GM23338 (cell line): ENCODE measurements at regions not wholly inside any gene's neighbourhood (a gene's known extent, or its start where the extent isn't known, plus 50 kb on each side); places are given as distances from the start of the nearest gene placed in this dataset.

Source experiments
- ATAC-seq: fragments of 200-7000 bp; cut with Tn5 transposase; 3 replicates; pipeline ENCODE4 v1.9.1; 2020
- DNase-seq: peaks from one replicate; pipeline ENCODE4 v3.0.0-alpha.2; 2015; ENCODE audit warnings: low spot score
- H2AFZ ChIP-seq: fragments of 200-600 bp; sonication (generic); 2 replicates; pipeline ENCODE4 v1.8.0; 2016; ENCODE audit warnings: antibody characterized with exemption, mild to moderate bottlenecking, moderate library complexity
- H3F3A ChIP-seq: fragments of 200-600 bp; sonication (generic); replicated peaks from 2 replicates; pipeline ENCODE4 v1.8.0; 2017; ENCODE audit warnings: antibody characterized with exemption, mixed run types, low read depth
- H3K27ac ChIP-seq: fragments of 200-600 bp; sonication (generic); 2 replicates; pipeline ENCODE4 v1.6.1; 2016; ENCODE audit warnings: low read depth
- H3K27me3 ChIP-seq: fragments of 200-600 bp; sonication (generic); 2 replicates; pipeline ENCODE4 v1.8.0; 2016; ENCODE audit warnings: mild to moderate bottlenecking, mixed run types, moderate library complexity; ENCODE audit not compliant: insufficient read depth
- H3K36me3 ChIP-seq: fragments of 200-600 bp; sonication (generic); 2 replicates; pipeline ENCODE4 v1.8.0; 2016; ENCODE audit warnings: mild to moderate bottlenecking; ENCODE audit not compliant: insufficient read depth
- H3K4me1 ChIP-seq: fragments of 200-600 bp; sonication (generic); 2 replicates; pipeline ENCODE4 v1.8.0; 2016; ENCODE audit warnings: mild to moderate bottlenecking, moderate library complexity; ENCODE audit not compliant: insufficient read depth
- H3K4me2 ChIP-seq: fragments of 200-600 bp; sonication (generic); 2 replicates; pipeline ENCODE4 v1.7.1; 2017; ENCODE audit warnings: mixed run types
- H3K4me3 ChIP-seq: fragments of 200-600 bp; sonication (generic); 2 replicates; pipeline ENCODE4 v1.6.1; 2016; ENCODE audit warnings: mixed run types
- H3K79me2 ChIP-seq: fragments of 200-600 bp; sonication (generic); replicated peaks from 2 replicates; pipeline ENCODE4 v1.8.0; 2017; ENCODE audit warnings: mild to moderate bottlenecking; ENCODE audit not compliant: insufficient read depth
- H3K9me2 ChIP-seq: fragments of 200-600 bp; sonication (generic); 2 replicates; pipeline ENCODE4 v1.8.0; 2017; ENCODE audit not compliant: insufficient read depth
- H4K20me1 ChIP-seq: fragments of 200-600 bp; sonication (generic); replicated peaks from 2 replicates; pipeline ENCODE4 v1.8.0; 2017; ENCODE audit warnings: mild to moderate bottlenecking; ENCODE audit not compliant: insufficient read depth
- H3K27ac Mint-ChIP-seq: 2 replicates; pipeline ENCODE4 v1.8.0; 2020; ENCODE audit warnings: inconsistent platforms, mild to moderate bottlenecking, moderate library complexity, mixed read lengths
- H3K27me3 Mint-ChIP-seq: 3 replicates; pipeline ENCODE4 v1.8.0; 2022; ENCODE audit warnings: low read depth, mild to moderate bottlenecking, moderate library complexity, mixed read lengths, inconsistent platforms; ENCODE audit not compliant: insufficient read depth, poor library complexity
- H3K36me3 Mint-ChIP-seq: 3 replicates; pipeline ENCODE4 v1.8.0; 2021; ENCODE audit warnings: low read depth, mild to moderate bottlenecking, inconsistent platforms, moderate library complexity, mixed read lengths
- H3K4me1 Mint-ChIP-seq: 3 replicates; pipeline ENCODE4 v1.8.0; 2020; ENCODE audit warnings: mild to moderate bottlenecking, inconsistent platforms, mixed read lengths
- H3K4me3 Mint-ChIP-seq: 3 replicates; pipeline ENCODE4 v1.8.0; 2021; ENCODE audit warnings: moderate library complexity, mild to moderate bottlenecking, inconsistent platforms, mixed read lengths
- H3K9me3 Mint-ChIP-seq: 3 replicates; pipeline ENCODE4 v1.8.0; 2020; ENCODE audit warnings: moderate library complexity, mild to moderate bottlenecking, inconsistent platforms, mixed read lengths
- CREB1 ChIP-seq: fragments of 250-450 bp; sonication (Bioruptor Pico); IDR thresholded peaks from 2 replicates; pipeline ENCODE4 v1.5.0; 2020; ENCODE audit warnings: low read depth, mild to moderate bottlenecking, moderate library complexity
- EZH2 ChIP-seq: fragments of 200-600 bp; sonication (generic); IDR thresholded peaks from one replicate; pipeline ENCODE4 v1.8.0; 2017; ENCODE audit warnings: antibody characterized with exemption, mild to moderate bottlenecking, low read depth; ENCODE audit not compliant: unreplicated experiment
- EZH2phosphoT487 ChIP-seq: fragments of 200-600 bp; sonication (generic); IDR thresholded peaks from one replicate; pipeline ENCODE4 v1.8.1; 2018; ENCODE audit warnings: antibody characterized with exemption; ENCODE audit not compliant: unreplicated experiment
- JUNB ChIP-seq: IDR thresholded peaks from one replicate; pipeline ENCODE4 v1.6.1; 2016; ENCODE audit warnings: antibody characterized with exemption; ENCODE audit not compliant: unreplicated experiment
- NANOG ChIP-seq: IDR thresholded peaks from 2 replicates; pipeline ENCODE4 v1.6.1; 2016; ENCODE audit warnings: antibody characterized with exemption, borderline replicate concordance
- POLR2AphosphoS5 ChIP-seq: IDR thresholded peaks from 2 replicates; pipeline ENCODE4 v1.6.1; 2016; ENCODE audit warnings: antibody characterized with exemption, low read depth
- STAT1 ChIP-seq: IDR thresholded peaks from one replicate; pipeline ENCODE4 v1.6.1; 2016; ENCODE audit warnings: antibody characterized with exemption; ENCODE audit not compliant: unreplicated experiment
- ZNF114 ChIP-seq: fragments of 250-450 bp; sonication (Bioruptor Pico); IDR thresholded peaks from 2 replicates; pipeline ENCODE4 v1.5.0; 2020; ENCODE audit warnings: mild to moderate bottlenecking, moderate library complexity
- ZNF331 ChIP-seq: fragments of 250-450 bp; sonication (Bioruptor Pico); IDR thresholded peaks from 2 replicates; pipeline ENCODE4 v1.5.0; 2020; ENCODE audit warnings: low read depth, mild to moderate bottlenecking, moderate library complexity
- TF ChIP-seq, protein P1 (sequence below): IDR thresholded peaks from one replicate; pipeline ENCODE4 v1.6.1; 2018; ENCODE audit warnings: antibody characterized with exemption; ENCODE audit not compliant: unreplicated experiment
- TF ChIP-seq, protein P2 (sequence below): fragments of 250-450 bp; sonication (Bioruptor Pico); IDR thresholded peaks from 2 replicates; pipeline ENCODE4 v1.5.0; 2020; ENCODE audit warnings: mild to moderate bottlenecking, moderate library complexity
- TF ChIP-seq, protein P3 (sequence below), 2 experiments: fragments of 200-600 bp in 1 of 2; sonication (generic) in 1 of 2; conservative IDR thresholded peaks; 2 replicates each; pipeline versions ENCODE4 v1.5.1 to v1.6.1; 2016 to 2017; ENCODE audit warnings: antibody characterized with exemption in 2 of 2, low read depth in 2 of 2, mild to moderate bottlenecking in 2 of 2, moderate library complexity in 1 of 2
- TF ChIP-seq, protein P4 (sequence below): IDR thresholded peaks from 2 replicates; pipeline ENCODE4 v1.6.1; 2016; ENCODE audit warnings: antibody characterized with exemption

DNA sequence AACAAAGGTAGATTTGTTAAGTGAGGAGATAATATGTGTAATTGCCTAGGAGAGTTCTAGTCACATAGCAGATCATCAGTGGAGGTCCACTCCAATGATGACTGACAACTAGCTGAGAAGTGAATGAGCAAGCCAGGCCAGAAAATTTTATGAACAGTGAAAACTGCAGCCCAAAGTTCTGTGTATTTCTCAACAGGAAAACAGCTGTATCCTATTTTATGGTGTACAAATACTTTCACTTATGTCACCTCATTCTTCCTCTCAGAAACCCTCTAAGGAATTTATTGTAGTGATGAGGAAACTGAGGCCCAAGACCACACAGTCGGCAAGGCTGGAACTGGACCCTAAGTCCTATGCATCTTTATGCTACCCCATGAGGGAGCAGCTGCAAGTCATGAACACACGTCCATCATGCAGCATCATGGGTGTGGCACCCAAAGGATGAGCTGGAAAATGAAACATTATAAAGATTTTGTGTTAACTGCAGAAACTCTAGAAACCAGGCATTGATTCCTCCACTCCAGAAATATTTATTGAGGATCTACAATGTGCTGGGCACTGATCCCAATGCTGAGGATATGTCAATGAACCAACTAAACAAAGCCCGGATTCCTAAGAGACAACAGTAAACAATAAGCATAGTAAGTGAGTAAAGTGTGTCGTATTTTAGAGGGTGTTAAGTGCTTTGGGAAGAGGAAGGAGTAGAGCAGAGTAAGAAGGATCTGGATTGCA lies 99.5 kb upstream of the DUSP10 start:
- no peak for DNase-seq
- H3K27ac ChIP-seq = no peak overlapping the region
- H3K27me3 ChIP-seq = no peaks in the 10 kb centered on the region
- no peaks in the 10 kb centered on the region for H3K36me3 ChIP-seq
- H3K4me2 ChIP-seq = no peak overlapping the region
- Mint-ChIP-seq H3K9me3 (no peaks in the 10 kb centered on the region), H3K4me1 (no peaks in the 10 kb centered on the region; the same call in 2 of the 3 replicates), H3K27ac (no peak overlapping the region), H3K4me3 (no peak overlapping the region), H3K36me3 (no peaks in the 10 kb centered on the region), H3K27me3 (peaks cover 6% of the 10 kb centered on the region)
- no peak overlapping the region for H3K4me3 ChIP-seq
- no peaks in the 10 kb centered on the region for H3K4me1 ChIP-seq
- TF ChIP-seq ZNF114 (no peak), EZH2phosphoT487 (no peak), POLR2AphosphoS5 (no peak), NANOG (no peak), EZH2 (no peak), STAT1 (no peak), ZNF331 (CRISPR knock-in tag) (no peak), JUNB (no peak), CREB1 (CRISPR knock-in tag) (no peak)
- TF ChIP-seq, protein P1, sequence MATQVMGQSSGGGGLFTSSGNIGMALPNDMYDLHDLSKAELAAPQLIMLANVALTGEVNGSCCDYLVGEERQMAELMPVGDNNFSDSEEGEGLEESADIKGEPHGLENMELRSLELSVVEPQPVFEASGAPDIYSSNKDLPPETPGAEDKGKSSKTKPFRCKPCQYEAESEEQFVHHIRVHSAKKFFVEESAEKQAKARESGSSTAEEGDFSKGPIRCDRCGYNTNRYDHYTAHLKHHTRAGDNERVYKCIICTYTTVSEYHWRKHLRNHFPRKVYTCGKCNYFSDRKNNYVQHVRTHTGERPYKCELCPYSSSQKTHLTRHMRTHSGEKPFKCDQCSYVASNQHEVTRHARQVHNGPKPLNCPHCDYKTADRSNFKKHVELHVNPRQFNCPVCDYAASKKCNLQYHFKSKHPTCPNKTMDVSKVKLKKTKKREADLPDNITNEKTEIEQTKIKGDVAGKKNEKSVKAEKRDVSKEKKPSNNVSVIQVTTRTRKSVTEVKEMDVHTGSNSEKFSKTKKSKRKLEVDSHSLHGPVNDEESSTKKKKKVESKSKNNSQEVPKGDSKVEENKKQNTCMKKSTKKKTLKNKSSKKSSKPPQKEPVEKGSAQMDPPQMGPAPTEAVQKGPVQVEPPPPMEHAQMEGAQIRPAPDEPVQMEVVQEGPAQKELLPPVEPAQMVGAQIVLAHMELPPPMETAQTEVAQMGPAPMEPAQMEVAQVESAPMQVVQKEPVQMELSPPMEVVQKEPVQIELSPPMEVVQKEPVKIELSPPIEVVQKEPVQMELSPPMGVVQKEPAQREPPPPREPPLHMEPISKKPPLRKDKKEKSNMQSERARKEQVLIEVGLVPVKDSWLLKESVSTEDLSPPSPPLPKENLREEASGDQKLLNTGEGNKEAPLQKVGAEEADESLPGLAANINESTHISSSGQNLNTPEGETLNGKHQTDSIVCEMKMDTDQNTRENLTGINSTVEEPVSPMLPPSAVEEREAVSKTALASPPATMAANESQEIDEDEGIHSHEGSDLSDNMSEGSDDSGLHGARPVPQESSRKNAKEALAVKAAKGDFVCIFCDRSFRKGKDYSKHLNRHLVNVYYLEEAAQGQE = no peak
- TF ChIP-seq, protein P2, sequence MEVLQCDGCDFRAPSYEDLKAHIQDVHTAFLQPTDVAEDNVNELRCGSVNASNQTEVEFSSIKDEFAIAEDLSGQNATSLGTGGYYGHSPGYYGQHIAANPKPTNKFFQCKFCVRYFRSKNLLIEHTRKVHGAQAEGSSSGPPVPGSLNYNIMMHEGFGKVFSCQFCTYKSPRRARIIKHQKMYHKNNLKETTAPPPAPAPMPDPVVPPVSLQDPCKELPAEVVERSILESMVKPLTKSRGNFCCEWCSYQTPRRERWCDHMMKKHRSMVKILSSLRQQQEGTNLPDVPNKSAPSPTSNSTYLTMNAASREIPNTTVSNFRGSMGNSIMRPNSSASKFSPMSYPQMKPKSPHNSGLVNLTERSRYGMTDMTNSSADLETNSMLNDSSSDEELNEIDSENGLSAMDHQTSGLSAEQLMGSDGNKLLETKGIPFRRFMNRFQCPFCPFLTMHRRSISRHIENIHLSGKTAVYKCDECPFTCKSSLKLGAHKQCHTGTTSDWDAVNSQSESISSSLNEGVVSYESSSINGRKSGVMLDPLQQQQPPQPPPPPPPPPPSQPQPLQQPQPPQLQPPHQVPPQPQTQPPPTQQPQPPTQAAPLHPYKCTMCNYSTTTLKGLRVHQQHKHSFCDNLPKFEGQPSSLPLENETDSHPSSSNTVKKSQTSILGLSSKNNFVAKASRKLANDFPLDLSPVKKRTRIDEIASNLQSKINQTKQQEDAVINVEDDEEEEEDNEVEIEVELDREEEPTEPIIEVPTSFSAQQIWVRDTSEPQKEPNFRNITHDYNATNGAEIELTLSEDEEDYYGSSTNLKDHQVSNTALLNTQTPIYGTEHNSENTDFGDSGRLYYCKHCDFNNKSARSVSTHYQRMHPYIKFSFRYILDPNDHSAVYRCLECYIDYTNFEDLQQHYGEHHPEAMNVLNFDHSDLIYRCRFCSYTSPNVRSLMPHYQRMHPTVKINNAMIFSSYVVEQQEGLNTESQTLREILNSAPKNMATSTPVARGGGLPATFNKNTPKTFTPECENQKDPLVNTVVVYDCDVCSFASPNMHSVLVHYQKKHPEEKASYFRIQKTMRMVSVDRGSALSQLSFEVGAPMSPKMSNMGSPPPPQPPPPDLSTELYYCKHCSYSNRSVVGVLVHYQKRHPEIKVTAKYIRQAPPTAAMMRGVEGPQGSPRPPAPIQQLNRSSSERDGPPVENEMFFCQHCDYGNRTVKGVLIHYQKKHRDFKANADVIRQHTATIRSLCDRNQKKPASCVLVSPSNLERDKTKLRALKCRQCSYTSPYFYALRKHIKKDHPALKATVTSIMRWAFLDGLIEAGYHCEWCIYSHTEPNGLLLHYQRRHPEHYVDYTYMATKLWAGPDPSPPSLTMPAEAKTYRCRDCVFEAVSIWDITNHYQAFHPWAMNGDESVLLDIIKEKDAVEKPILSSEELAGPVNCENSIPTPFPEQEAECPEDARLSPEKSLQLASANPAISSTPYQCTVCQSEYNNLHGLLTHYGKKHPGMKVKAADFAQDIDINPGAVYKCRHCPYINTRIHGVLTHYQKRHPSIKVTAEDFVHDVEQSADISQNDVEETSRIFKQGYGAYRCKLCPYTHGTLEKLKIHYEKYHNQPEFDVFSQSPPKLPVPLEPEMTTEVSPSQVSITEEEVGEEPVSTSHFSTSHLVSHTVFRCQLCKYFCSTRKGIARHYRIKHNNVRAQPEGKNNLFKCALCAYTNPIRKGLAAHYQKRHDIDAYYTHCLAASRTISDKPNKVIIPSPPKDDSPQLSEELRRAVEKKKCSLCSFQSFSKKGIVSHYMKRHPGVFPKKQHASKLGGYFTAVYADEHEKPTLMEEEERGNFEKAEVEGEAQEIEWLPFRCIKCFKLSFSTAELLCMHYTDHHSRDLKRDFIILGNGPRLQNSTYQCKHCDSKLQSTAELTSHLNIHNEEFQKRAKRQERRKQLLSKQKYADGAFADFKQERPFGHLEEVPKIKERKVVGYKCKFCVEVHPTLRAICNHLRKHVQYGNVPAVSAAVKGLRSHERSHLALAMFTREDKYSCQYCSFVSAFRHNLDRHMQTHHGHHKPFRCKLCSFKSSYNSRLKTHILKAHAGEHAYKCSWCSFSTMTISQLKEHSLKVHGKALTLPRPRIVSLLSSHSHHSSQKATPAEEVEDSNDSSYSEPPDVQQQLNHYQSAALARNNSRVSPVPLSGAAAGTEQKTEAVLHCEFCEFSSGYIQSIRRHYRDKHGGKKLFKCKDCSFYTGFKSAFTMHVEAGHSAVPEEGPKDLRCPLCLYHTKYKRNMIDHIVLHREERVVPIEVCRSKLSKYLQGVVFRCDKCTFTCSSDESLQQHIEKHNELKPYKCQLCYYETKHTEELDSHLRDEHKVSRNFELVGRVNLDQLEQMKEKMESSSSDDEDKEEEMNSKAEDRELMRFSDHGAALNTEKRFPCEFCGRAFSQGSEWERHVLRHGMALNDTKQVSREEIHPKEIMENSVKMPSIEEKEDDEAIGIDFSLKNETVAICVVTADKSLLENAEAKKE = no peak
- TF ChIP-seq, protein P3, sequence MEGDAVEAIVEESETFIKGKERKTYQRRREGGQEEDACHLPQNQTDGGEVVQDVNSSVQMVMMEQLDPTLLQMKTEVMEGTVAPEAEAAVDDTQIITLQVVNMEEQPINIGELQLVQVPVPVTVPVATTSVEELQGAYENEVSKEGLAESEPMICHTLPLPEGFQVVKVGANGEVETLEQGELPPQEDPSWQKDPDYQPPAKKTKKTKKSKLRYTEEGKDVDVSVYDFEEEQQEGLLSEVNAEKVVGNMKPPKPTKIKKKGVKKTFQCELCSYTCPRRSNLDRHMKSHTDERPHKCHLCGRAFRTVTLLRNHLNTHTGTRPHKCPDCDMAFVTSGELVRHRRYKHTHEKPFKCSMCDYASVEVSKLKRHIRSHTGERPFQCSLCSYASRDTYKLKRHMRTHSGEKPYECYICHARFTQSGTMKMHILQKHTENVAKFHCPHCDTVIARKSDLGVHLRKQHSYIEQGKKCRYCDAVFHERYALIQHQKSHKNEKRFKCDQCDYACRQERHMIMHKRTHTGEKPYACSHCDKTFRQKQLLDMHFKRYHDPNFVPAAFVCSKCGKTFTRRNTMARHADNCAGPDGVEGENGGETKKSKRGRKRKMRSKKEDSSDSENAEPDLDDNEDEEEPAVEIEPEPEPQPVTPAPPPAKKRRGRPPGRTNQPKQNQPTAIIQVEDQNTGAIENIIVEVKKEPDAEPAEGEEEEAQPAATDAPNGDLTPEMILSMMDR (conservative IDR thresholded peaks at IDR 0.05; ENCODE audit: low read depth in 2 of 2) = no peak
- TF ChIP-seq, protein P4, sequence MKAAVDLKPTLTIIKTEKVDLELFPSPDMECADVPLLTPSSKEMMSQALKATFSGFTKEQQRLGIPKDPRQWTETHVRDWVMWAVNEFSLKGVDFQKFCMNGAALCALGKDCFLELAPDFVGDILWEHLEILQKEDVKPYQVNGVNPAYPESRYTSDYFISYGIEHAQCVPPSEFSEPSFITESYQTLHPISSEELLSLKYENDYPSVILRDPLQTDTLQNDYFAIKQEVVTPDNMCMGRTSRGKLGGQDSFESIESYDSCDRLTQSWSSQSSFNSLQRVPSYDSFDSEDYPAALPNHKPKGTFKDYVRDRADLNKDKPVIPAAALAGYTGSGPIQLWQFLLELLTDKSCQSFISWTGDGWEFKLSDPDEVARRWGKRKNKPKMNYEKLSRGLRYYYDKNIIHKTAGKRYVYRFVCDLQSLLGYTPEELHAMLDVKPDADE = no peak
- H4K20me1 ChIP-seq = no peaks in the 10 kb centered on the region
- H2AFZ ChIP-seq = no peak overlapping the region
- H3K9me2 ChIP-seq = no peaks in the 10 kb centered on the region
- no peaks in the 10 kb centered on the region for H3K79me2 ChIP-seq
- ATAC-seq = no peak
- H3F3A ChIP-seq = no peaks in the 10 kb centered on the region
